ENCODE measurements at regions not wholly inside any gene's neighbourhood (a gene's known extent, or its start where the extent isn't known, plus 50 kb on each side); places are given as distances from the start of the nearest gene placed in this dataset.

DNA sequence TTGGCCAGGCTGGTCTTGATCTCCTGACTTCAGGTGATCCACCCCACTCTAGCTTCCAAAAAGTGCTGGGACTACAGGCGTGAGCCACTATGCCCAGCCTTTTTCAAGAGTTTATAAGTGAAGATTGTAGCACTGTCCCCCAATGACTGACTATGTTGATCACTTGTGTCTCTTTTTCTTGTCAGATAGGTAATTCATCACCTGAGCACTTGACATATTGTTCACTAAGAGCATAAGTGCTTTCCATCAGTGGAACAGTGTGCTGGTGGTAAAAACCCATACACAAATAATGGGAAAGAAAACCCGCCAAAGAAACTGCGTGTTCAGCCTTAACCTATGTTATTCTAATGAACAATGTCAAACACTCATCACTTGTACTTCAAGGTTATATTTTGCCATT is 414.4 kb upstream of the CDH7 start:
- no peaks in the 10 kb centered on the region for H3K9me3 ChIP-seq (replicated peaks; ENCODE audit: control insufficient read depth, low read depth, low read length)
- H3K36me3 ChIP-seq (ENCODE audit: control insufficient read depth, insufficient read depth, low read length): no peaks in the 10 kb centered on the region
- no peak overlapping the region for H3K27ac ChIP-seq (ENCODE audit: low read length)
- no peak for DNase-seq
- no peak overlapping the region for H3K4me3 ChIP-seq (ENCODE audit: low read length)
- WGBS (ENCODE audit: insufficient coverage): 94% methylated on average over 2 of the region's 3 CpGs
- H3K4me1 ChIP-seq (ENCODE audit: control insufficient read depth, insufficient read depth, low read length): no peaks in the 10 kb centered on the region
- no peaks in the 10 kb centered on the region for H3K27me3 ChIP-seq (ENCODE audit: control insufficient read depth, insufficient read depth, low read length)

- WGBS (ENCODE audit: insufficient coverage): no CpG with 5 or more reads among the region's 2 CpGs
- DNase-seq: no peak
Measured at GRCh38 chr18:65329010-65329409, 421.8 kb upstream of the CDH7 start.

DNA sequence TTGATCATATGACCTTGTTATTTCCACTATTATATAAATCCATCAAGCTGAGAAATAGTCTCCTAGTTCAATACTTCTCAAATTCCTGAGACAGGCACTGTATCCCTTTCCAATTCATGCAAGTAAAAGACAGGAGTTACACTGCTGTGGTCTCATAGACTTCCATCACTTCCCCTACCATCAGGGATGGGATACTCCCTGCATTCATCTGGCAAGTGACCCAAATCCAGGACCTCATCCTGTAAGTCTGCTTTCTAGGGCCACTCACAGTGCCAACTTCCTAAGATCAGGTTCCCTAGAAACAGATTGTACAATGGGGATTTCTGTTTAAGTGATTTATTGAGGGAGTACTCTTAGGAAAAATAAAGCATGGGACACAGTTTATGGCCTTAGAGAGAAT is 424.0 kb upstream of the CDH7 start:
- Histone ChIP-seq H3K27me3 (ENCODE audit: control insufficient read depth, insufficient read depth, low read length) (no peaks in the 10 kb centered on the region), H3K4me3 (ENCODE audit: low read length) (no peak overlapping the region), H3K36me3 (ENCODE audit: control insufficient read depth, insufficient read depth, low read length) (no peaks in the 10 kb centered on the region), H3K27ac (ENCODE audit: low read length) (no peak overlapping the region), H3K9me3 (replicated peaks; ENCODE audit: control insufficient read depth, low read depth, low read length) (no peaks in the 10 kb centered on the region), H3K4me1 (ENCODE audit: control insufficient read depth, insufficient read depth, low read length) (no peaks in the 10 kb centered on the region)
- DNase-seq: no peak

More at GRCh38 chr18:65329010-65329409, 421.8 kb upstream of the CDH7 start:
- Histone ChIP-seq H3K27ac (ENCODE audit: low read length) (no peak overlapping the region), H3K27me3 (ENCODE audit: control insufficient read depth, insufficient read depth, low read length) (no peaks in the 10 kb centered on the region), H3K9me3 (replicated peaks; ENCODE audit: control insufficient read depth, low read depth, low read length) (no peaks in the 10 kb centered on the region), H3K4me1 (ENCODE audit: control insufficient read depth, insufficient read depth, low read length) (no peaks in the 10 kb centered on the region), H3K36me3 (ENCODE audit: control insufficient read depth, insufficient read depth, low read length) (no peaks in the 10 kb centered on the region), H3K4me3 (ENCODE audit: low read length) (no peak overlapping the region)

DNA sequence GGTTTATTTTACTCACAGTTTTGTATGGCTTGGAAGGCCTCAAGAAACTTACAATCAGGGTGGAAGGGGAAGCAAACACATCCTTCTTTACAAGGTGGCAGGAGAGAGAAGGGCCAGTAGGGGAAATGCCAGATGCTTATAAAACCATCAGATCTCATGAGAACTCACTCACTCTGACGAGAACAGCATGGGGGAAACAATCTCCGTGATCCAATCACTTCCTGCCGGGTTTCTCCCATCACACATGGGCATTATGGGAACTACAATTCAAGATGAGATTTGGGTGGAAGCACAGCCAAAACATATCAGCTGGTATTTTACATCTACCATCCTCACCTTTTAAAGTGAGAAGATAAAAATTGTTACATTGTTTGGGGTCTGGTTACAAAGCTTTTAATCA is 427.9 kb upstream of the CDH7 start:
- Histone ChIP-seq H3K9me3 (replicated peaks; ENCODE audit: control insufficient read depth, low read depth, low read length) (no peaks in the 10 kb centered on the region), H3K4me1 (ENCODE audit: control insufficient read depth, insufficient read depth, low read length) (no peaks in the 10 kb centered on the region), H3K36me3 (ENCODE audit: control insufficient read depth, insufficient read depth, low read length) (no peaks in the 10 kb centered on the region), H3K27me3 (ENCODE audit: control insufficient read depth, insufficient read depth, low read length) (no peaks in the 10 kb centered on the region), H3K27ac (ENCODE audit: low read length) (no peak overlapping the region), H3K4me3 (ENCODE audit: low read length) (no peak overlapping the region)
- no peak for DNase-seq
- no CpG with 5 or more reads among the region's 3 CpGs for WGBS (ENCODE audit: insufficient coverage)

DNA sequence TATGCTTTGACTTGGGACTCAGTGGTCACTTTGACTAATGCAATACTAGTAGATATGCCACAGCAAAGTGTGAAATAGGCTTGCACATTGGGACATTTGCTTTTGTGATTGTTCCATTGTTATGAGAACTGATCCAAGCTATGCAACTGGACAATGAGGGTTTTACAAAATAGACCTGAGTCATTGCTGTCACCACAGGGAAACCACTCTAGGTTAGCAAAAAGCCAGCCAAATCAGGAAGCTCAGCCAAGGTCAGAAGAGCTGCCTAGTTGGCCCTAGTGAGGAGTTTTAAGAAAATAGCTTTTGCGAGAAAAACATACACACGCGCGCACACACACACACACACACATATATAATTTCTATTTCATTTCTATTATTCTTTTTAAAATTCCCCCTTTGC is 452.4 kb upstream of the CDH7 start:
- Histone ChIP-seq H3K4me3 (ENCODE audit: low read length) (no peak overlapping the region), H3K36me3 (ENCODE audit: control insufficient read depth, insufficient read depth, low read length) (no peaks in the 10 kb centered on the region), H3K27me3 (ENCODE audit: control insufficient read depth, insufficient read depth, low read length) (no peaks in the 10 kb centered on the region), H3K4me1 (ENCODE audit: control insufficient read depth, insufficient read depth, low read length) (no peaks in the 10 kb centered on the region), H3K9me3 (replicated peaks; ENCODE audit: control insufficient read depth, low read depth, low read length) (peaks cover 2% of the 10 kb centered on the region), H3K27ac (ENCODE audit: low read length) (no peak overlapping the region)
- WGBS (ENCODE audit: insufficient coverage): no CpG with 5 or more reads among the region's 4 CpGs
- DNase-seq: no peak

GRCh38 chr18:65288908-65289307 is 461.9 kb upstream of the CDH7 start:
- no peak for DNase-seq
- H3K9me3 ChIP-seq (replicated peaks; ENCODE audit: control insufficient read depth, low read depth, low read length): no peaks in the 10 kb centered on the region
- no peaks in the 10 kb centered on the region for H3K36me3 ChIP-seq (ENCODE audit: control insufficient read depth, insufficient read depth, low read length)
- WGBS (ENCODE audit: insufficient coverage): 92% methylated on average over 2 of the region's 5 CpGs
- no peaks in the 10 kb centered on the region for H3K4me1 ChIP-seq (ENCODE audit: control insufficient read depth, insufficient read depth, low read length)
- no peak overlapping the region for H3K27ac ChIP-seq (ENCODE audit: low read length)
- H3K27me3 ChIP-seq (ENCODE audit: control insufficient read depth, insufficient read depth, low read length): no peaks in the 10 kb centered on the region
- no peak overlapping the region for H3K4me3 ChIP-seq (ENCODE audit: low read length)

DNA sequence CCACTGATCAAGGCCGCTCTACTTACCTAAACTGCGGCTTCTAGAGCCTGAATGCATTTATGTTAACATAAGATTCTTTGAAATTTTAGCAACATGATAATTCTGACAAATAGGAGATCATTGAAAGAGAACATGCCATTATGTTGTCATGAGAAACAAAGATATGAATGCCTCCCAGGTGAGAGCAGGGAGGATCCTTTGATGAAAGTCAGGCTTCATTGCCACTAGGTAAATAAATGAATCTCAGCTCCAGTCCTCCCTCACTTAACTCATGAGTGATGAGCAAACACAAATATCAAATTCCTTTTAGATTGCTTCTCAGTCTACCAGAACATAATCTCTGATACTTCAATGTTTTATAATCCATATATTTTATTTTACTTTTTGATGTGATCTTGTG is 463.2 kb upstream of the CDH7 start:
- no peaks in the 10 kb centered on the region for H3K4me1 ChIP-seq (ENCODE audit: control insufficient read depth, insufficient read depth, low read length)
- no peak for DNase-seq
- no peak overlapping the region for H3K4me3 ChIP-seq (ENCODE audit: low read length)
- no peaks in the 10 kb centered on the region for H3K27me3 ChIP-seq (ENCODE audit: control insufficient read depth, insufficient read depth, low read length)
- H3K9me3 ChIP-seq (replicated peaks; ENCODE audit: control insufficient read depth, low read depth, low read length): no peaks in the 10 kb centered on the region
- no peak overlapping the region for H3K27ac ChIP-seq (ENCODE audit: low read length)
- no CpG with 5 or more reads among the region's 2 CpGs for WGBS (ENCODE audit: insufficient coverage)
- no peaks in the 10 kb centered on the region for H3K36me3 ChIP-seq (ENCODE audit: control insufficient read depth, insufficient read depth, low read length)

- no CpG with 5 or more reads among the region's 1 CpG for WGBS (ENCODE audit: insufficient coverage)
- Histone ChIP-seq H3K4me1 (ENCODE audit: control insufficient read depth, insufficient read depth, low read length) (no peaks in the 10 kb centered on the region), H3K4me3 (ENCODE audit: low read length) (no peak overlapping the region), H3K9me3 (replicated peaks; ENCODE audit: control insufficient read depth, low read depth, low read length) (no peaks in the 10 kb centered on the region), H3K27me3 (ENCODE audit: control insufficient read depth, insufficient read depth, low read length) (no peaks in the 10 kb centered on the region), H3K27ac (ENCODE audit: low read length) (no peak overlapping the region), H3K36me3 (ENCODE audit: control insufficient read depth, insufficient read depth, low read length) (no peaks in the 10 kb centered on the region)
- peak; percentile 67 for DNase-seq
Measured at GRCh38 chr18:65282096-65282495, 468.7 kb upstream of the CDH7 start.

DNA sequence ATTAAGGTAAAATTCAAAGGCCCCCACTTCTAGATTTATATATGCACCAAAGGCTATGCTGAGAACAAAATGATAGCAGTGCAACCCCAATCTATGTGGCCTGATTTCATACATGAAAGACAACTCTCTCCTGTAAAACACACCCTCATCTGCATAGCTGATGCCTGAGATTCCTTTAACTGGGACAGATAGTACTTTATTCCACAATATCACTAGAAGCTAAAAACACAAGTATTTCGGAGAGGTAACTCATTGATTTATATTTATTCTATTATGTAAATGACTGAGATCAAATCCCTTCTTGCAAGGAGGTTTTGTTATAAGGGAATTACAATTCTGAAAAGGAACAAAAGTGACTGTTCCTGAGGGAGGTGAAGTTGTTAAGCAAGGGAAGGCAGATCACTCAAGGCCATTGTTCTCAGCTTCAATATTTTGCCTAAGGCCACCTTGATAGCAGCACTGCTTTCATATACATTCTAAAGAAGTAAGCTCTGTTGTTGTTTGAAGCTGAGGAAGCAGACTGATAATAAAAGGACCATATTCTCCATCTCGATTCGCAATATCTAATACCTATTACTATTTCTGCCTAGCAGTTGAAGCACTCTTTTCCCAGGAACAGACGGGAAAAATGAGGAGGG is 471.0 kb upstream of the CDH7 start:
- Histone ChIP-seq H3K27me3 (ENCODE audit: control insufficient read depth, insufficient read depth, low read length) (no peaks in the 10 kb centered on the region), H3K4me1 (ENCODE audit: control insufficient read depth, insufficient read depth, low read length) (no peaks in the 10 kb centered on the region), H3K9me3 (replicated peaks; ENCODE audit: control insufficient read depth, low read depth, low read length) (no peaks in the 10 kb centered on the region), H3K4me3 (ENCODE audit: low read length) (no peak overlapping the region), H3K27ac (ENCODE audit: low read length) (no peak overlapping the region), H3K36me3 (ENCODE audit: control insufficient read depth, insufficient read depth, low read length) (no peaks in the 10 kb centered on the region)
- DNase-seq: no peak
- whole genome bisulfite sequencing (ENCODE audit: insufficient coverage): no CpG with 5 or more reads among the region's 4 CpGs

GRCh38 chr18:65278939-65279667 is 471.7 kb upstream of the CDH7 start:
- Histone ChIP-seq H3K27ac (ENCODE audit: low read length) (no peak overlapping the region), H3K9me3 (replicated peaks; ENCODE audit: control insufficient read depth, low read depth, low read length) (no peaks in the 10 kb centered on the region), H3K4me1 (ENCODE audit: control insufficient read depth, insufficient read depth, low read length) (no peaks in the 10 kb centered on the region), H3K27me3 (ENCODE audit: control insufficient read depth, insufficient read depth, low read length) (no peaks in the 10 kb centered on the region), H3K4me3 (ENCODE audit: low read length) (no peak overlapping the region), H3K36me3 (ENCODE audit: control insufficient read depth, insufficient read depth, low read length) (no peaks in the 10 kb centered on the region)
- DNase-seq: no peak
- 100% methylated on average over 5 of the region's 9 CpGs for WGBS (ENCODE audit: insufficient coverage)

Measured in muscle of leg (tissue), 3 donors.